ENCODE measurements at regions not wholly inside any gene's neighbourhood (a gene's known extent, or its start where the extent isn't known, plus 50 kb on each side); places are given as distances from the start of the nearest gene placed in this dataset.

DNA sequence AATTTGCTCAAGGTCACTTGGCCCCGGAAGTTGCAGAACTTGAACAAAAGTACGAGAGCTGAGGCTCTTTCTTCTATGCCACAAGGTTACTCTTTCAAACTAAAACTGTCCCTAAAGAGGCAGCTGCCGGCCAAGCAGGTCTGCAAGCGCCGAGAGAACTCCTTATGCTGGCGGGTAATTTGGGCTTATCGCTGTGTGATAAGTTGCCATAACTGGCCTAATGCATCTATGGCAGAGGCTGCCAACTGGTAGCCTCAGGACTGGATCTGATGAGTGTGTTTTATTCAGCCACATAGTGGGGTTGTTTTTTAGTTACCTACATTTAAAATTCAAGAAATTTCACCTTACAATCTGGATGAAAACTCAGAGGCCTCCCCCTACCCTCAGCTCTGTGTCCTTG, 68.1 kb upstream of the SPOCK1 start:
- DNase-seq (ENCODE audit: low read depth): no peak

DNA sequence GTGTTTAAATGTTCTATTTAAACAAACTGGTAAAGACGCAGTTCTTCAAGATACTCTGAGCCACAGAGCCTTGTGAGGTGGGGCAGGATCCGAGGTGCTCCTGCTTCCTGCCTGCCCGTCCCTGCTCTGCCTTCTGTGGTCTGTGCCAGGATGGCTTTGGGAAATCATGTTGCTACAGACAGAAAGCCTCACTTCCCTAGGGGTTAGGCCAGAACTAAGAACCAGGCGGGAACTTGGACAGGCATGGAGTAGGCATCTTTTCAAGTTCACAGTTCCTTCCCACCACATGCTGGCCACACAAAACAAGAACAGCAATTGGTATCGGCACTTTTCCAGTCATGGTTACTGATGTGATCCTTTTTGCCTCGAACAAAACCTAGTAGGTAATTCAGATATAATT, 67.7 kb upstream of the SPOCK1 start:
- H3K4me3 ChIP-seq (ENCODE audit: low read depth, low read length): no peak overlapping the region
- no peak for DNase-seq (ENCODE audit: low read depth)

More for the DNA sequence above, 68.1 kb upstream of the SPOCK1 start:
- no peak overlapping the region for H3K4me3 ChIP-seq (ENCODE audit: low read depth, low read length)

DNA sequence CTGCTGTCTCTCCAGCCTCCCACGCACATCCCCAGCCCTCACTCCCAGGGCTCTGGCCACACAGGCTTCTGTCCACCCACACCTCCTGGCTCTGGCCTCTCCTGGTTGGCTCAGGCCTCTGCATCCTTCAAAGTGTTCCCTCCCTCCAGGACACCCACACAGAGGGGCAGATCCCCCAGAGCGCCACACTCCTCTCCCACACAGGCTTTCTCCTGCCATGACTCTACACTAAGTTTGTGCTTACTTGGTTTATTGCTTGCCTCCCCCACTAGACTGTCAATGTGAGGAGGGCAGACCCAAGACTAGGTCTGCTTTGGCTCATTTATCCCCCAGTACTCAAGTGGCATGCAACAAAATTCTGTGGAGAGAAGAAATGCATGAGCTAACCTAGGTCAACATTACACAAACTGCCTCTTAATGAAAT, 67.0 kb upstream of the SPOCK1 start:
- H3K4me3 ChIP-seq (ENCODE audit: low read depth, low read length): no peak overlapping the region
- DNase-seq (ENCODE audit: low read depth): peak; percentile 88

DNA sequence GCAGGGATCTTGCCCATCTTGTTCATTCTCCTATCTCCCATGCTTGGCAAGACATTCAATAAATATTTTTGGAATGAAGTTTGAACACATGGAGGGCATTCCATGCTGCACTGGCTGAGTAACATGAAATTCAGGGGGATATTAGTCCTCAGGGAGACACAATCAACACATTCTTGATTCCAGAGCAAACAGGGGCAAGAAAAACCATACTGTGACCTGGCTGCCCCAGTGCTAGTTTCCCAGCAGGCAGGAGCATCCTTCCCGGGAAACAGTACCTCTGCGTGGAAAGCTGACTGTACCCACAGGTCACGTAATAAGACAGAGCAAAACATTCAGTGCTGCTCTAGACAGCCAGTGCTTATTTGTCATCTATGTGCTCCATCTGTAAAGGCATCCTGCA, 66.3 kb upstream of the SPOCK1 start:
- DNase-seq (ENCODE audit: low read depth): peak; percentile 86

DNA sequence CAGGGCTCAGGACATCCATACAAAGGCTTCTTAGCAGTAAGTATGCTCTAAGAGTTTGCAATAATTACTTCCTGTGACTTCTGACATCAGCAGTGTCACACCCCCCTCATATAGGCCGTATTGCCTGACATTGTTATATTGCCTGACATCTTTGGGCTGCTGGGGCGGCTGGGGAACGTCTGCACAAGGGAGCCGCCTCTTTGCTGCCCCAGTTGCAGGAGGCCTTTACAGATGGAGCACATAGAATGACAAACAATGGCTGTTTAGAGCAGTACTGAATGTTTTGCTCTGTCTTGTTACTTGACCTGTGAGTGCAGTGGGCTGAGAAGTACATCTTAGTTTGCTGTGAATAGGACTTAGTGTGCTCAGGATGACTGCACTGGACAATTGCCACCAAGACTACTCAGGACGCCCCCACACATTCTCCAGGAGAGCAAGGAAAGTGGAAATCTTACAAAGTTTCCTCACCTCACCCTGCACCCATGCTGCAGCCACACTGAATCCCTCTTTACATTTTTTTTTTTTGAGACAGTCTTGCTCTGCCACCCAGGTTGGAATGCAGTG, 65.4 kb upstream of the SPOCK1 start:
- DNase-seq (ENCODE audit: low read depth): peak; percentile 56

More for the DNA sequence above, 66.3 kb upstream of the SPOCK1 start:
- H3K4me3 ChIP-seq (ENCODE audit: low read depth, low read length): no peak overlapping the region

DNA sequence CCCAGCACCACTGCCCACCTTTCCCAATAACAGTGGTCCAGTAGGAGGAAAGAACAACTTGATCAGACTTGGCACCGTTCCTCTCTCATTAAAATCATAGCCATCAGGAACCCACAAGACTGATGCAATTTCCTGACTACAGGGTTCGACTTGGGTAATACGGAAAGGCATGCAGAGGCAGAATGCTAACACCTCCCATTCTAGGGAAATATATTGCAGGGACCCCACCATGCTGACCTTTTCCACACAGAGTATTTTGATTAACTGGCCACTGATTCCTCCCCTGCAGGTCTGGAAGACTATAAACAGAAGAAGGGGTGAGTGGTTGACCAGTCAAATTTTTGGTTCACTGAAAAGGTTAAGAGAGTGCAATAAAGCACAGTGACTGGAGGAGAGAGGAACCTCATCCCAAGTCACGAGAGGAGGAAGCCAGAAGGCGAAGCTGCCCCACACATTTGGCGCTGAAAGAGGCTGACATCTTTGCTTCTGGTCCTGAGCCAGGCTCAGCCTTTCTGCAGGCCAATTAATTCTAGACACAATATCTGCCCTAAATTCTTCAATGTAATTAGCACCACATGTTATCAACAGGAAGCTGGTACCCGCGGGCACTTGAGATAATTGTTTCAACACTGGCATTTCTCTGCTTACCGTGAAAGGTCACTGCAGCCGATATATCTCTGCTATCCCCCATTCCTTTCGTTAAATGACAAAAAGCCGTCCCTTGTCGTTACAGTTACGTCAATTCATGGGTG, 64.7 kb upstream of the SPOCK1 start:
- DNase-seq (ENCODE audit: low read depth): peak; percentile 97
- no peak overlapping the region for H3K4me3 ChIP-seq (ENCODE audit: low read depth, low read length)

More for the DNA sequence above, 65.4 kb upstream of the SPOCK1 start:
- H3K4me3 ChIP-seq (ENCODE audit: low read depth, low read length): no peak overlapping the region

GRCh38 chr5:137563301-137563645, 64.1 kb upstream of the SPOCK1 start:
- H3K4me3 ChIP-seq (ENCODE audit: low read depth, low read length): no peak overlapping the region
- DNase-seq (ENCODE audit: low read depth): no peak

DNA sequence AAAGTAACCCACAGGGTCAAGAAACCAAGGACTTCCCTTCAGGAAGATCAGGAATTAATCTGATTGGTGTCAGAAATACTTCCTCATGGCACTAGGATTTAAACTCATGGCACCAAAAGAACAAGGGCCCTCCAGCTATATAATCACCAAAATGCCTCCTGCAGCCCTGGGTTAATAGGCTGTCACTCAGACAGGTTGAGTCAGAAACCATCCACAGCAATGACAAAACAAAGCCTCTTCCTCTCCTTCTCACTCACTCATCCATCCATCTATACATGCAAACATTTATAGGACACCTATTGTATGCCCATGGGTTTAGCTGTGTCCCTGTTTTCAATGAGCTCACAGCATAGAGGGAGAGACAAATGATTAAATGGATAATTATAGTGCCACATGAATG, 62.5 kb upstream of the SPOCK1 start:
- DNase-seq (ENCODE audit: low read depth): no peak
- H3K4me3 ChIP-seq (ENCODE audit: low read depth, low read length): no peak overlapping the region

DNA sequence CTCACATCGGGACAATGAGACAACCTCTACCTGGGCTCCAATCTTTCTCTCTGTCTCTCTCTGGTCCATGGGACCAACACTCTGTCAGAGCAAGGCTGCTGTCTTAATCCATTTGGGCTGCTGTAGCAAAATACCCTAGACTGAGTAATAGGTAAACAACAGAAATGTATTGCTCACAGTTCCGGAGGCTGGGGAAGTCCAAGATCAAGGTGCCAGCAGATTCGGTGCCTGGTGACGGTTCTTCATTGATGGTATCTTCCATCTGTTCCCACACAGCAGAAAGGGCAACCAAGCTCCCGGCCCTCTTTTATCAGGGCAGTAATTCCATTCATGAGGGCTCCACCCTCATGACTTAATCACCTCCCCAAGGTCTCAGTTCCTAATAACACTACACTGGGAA, 61.3 kb upstream of the SPOCK1 start:
- H3K4me3 ChIP-seq (ENCODE audit: low read depth, low read length): no peak overlapping the region
- DNase-seq (ENCODE audit: low read depth): no peak
